ENCODE measurements at regions not wholly inside any gene's neighbourhood (a gene's known extent, or its start where the extent isn't known, plus 50 kb on each side); places are given as distances from the start of the nearest gene placed in this dataset.

GRCh38 chr2:19480673-19481072 lies 122.2 kb upstream of the OSR1 start:
- no peak for TF ChIP-seq SNAPC5 (CRISPR knock-in tag; IDR thresholded peaks at IDR 0.05; ENCODE audit: borderline replicate concordance)
- TF ChIP-seq ZNF556 (CRISPR knock-in tag; IDR thresholded peaks at IDR 0.05; ENCODE audit: borderline replicate concordance) = no peak
- TF ChIP-seq NFE2 (CRISPR knock-in tag; IDR thresholded peaks at IDR 0.05) = no peak
- no peak for TF ChIP-seq CTCF (CRISPR knock-in tag; IDR thresholded peaks at IDR 0.05)
- TF ChIP-seq ATF7 (IDR thresholded peaks at IDR 0.05) = no peak
- TF ChIP-seq ATF7 (CRISPR knock-in tag; IDR thresholded peaks at IDR 0.05) = no peak
- TF ChIP-seq SP1 (IDR thresholded peaks at IDR 0.05) = no peak
- no peak for TF ChIP-seq SP1 (CRISPR knock-in tag; IDR thresholded peaks at IDR 0.05)
- no peak for TF ChIP-seq HIC2 (CRISPR knock-in tag; IDR thresholded peaks at IDR 0.05; ENCODE audit: low read depth)
- no peak for TF ChIP-seq ZNF510 (CRISPR knock-in tag; IDR thresholded peaks at IDR 0.05; ENCODE audit: low read depth)

Measured in HepG2 (cell line).